Activated CD8-positive, alpha-beta T cell treated with anti-CD3 and anti-CD28 coated beads, Interleukin-2, amount 10 ng/mL, durations not matched to agents 7 days and 5 days (primary cell): ENCODE measurements at regions not wholly inside any gene's neighbourhood (a gene's known extent, or its start where the extent isn't known, plus 50 kb on each side); places are given as distances from the start of the nearest gene placed in this dataset.
"Not testable (repeated sequence)": the region's sequence is repeated elsewhere in the genome, so short reads cannot be mapped to it uniquely, and the experiment has no call there.

ENCODE experiments used
- ATAC-seq: fragments of 150-1000 bp; cut with Tn5 transposase; one replicate; pipeline ENCODE4 v1.10.0; 2021; ENCODE audit warnings: moderate library complexity
- CTCF ChIA-PET: fragments of 350-600 bp; sonication (Branson Sonifier 250); formaldehyde crosslinking; loops from one replicate; lab custom pipeline; 2021; ENCODE audit warnings: antibody characterized with exemption; lab: Charles Lee
- POLR2A ChIA-PET: fragments of 350-600 bp; sonication (Branson Sonifier 250); formaldehyde crosslinking; loops from one replicate; lab custom pipeline; 2021; ENCODE audit warnings: antibody characterized with exemption; lab: Charles Lee
- DNase-seq: peaks from one replicate; pipeline ENCODE4 v3.0.0-alpha.2; 2020
- H3K27ac Mint-ChIP-seq: one replicate; pipeline ENCODE4 v1.8.0; 2021; ENCODE audit warnings: mild to moderate bottlenecking, mixed read lengths
- H3K27me3 Mint-ChIP-seq: one replicate; pipeline ENCODE4 v1.8.0; 2021; ENCODE audit warnings: low read depth, mixed read lengths
- H3K36me3 Mint-ChIP-seq: one replicate; pipeline ENCODE4 v1.8.0; 2021; ENCODE audit warnings: low read depth, mixed read lengths
- H3K4me1 Mint-ChIP-seq: one replicate; pipeline ENCODE4 v1.8.0; 2021; ENCODE audit warnings: low read depth, mixed read lengths
- H3K4me3 Mint-ChIP-seq: one replicate; pipeline ENCODE4 v1.8.0; 2021; ENCODE audit warnings: mild to moderate bottlenecking, mixed read lengths
- H3K9me3 Mint-ChIP-seq: one replicate; pipeline ENCODE4 v1.8.0; 2022; ENCODE audit warnings: mixed read lengths; ENCODE audit not compliant: insufficient read depth

DNA sequence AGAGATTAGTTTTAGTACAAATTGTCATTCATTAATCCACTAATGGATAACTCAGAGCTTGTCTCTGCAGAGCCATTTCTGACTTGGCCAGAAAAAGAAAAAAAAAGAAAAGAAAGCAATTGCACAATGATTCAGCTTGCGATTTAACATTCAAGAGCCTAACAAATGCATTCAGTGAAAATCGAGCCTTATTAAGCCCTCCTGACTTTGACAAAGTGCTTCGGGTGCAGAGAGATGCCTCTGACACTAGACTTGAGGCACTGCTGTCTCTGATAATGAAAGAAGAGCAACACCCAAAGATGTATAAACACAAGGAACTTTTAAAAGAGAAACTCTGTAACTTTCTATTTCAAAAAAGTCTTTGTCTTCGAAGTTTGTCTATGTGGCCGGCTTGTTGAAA is 322.9 kb upstream of the FRG1 start:
- DNase-seq, ATAC-seq, POLR2A ChIA-PET, H3K9me3 Mint-ChIP-seq, H3K4me3 Mint-ChIP-seq, H3K36me3 Mint-ChIP-seq, H3K27me3 Mint-ChIP-seq, H3K4me1 Mint-ChIP-seq, H3K27ac Mint-ChIP-seq, CTCF ChIA-PET: not testable (repeated sequence)

DNA sequence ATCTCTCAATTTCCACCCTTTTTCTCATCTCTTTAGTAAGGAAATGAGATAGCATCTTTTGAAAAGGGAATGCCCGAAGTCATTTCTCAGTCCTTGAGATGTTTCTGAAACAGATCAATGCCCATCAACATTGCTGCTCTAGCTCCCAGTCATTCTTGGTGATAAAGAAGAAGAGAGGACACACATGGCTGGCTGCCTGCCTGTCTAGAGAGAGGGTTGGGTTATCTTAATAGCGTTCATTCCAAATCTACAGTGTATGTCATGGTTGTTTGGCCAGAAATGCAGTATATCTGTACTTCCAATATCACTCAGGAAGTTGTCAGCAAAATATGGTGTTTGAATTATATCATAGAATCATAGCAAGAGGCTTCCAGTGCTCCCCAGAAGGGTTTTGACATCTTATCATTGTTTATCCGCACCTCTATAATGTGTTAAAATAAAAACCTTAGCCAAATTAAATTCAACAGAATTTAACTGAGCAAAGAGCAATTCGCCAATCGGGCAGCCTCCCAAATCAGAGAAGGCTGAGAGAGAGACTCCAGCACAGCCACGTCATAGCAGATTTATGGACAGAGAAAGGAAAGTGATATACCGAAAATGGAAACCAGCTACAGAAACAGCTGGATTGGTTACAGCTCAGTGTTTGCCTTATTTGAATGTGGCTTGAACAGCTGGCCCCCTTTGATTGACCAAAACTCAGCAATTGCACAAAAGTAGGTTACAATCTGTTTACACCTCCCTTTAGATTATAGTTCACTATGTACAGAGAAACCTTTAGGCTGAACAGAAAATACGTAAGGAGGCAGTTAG is 321.0 kb upstream of the FRG1 start:
- H3K4me3 Mint-ChIP-seq, DNase-seq, H3K27ac Mint-ChIP-seq, H3K4me1 Mint-ChIP-seq, POLR2A ChIA-PET, CTCF ChIA-PET, H3K9me3 Mint-ChIP-seq, ATAC-seq, H3K36me3 Mint-ChIP-seq, H3K27me3 Mint-ChIP-seq: not testable (repeated sequence)

DNA sequence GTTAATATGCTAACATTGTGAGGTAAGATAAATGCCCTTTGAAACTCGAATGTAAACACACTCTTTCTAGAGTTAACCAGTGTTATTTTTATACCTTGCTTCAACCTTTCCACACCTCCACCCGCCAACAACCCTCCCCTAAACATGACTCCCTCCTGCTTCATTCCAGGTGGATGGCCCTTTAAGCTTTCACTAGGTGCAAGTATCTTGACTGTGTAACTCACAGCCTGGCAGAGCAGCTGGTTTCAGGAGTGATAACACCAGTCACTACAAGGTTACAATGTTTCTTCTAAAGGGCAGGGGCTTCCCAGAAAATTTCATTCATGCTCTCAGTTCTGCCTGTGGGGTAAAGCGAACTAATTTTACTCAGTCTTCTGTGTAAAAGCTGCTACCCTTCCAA is 318.1 kb upstream of the FRG1 start:
- POLR2A ChIA-PET, H3K27ac Mint-ChIP-seq, CTCF ChIA-PET, ATAC-seq, H3K4me3 Mint-ChIP-seq, DNase-seq, H3K27me3 Mint-ChIP-seq, H3K4me1 Mint-ChIP-seq, H3K9me3 Mint-ChIP-seq, H3K36me3 Mint-ChIP-seq: not testable (repeated sequence)

DNA sequence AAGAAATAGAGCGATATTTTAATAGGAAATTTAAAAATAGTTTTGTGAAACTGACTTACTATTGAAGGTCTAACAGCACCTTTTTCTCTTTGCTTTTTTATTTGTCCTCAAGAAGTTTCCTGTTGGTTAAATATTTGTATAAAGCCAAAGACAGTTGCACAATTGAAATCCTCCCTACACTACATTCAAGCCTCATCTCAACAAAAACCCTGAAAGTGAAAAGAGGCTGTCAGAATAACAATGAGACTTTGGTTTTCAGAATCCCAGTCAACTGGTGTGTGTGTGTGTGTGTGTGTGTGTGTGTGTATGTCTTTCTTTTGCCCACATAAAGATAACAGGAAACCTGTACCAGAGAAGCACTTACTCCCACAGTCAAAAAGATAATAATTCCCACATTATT is 313.6 kb upstream of the FRG1 start:
- POLR2A ChIA-PET, H3K4me3 Mint-ChIP-seq, H3K4me1 Mint-ChIP-seq, H3K27ac Mint-ChIP-seq, ATAC-seq, H3K27me3 Mint-ChIP-seq, H3K9me3 Mint-ChIP-seq, CTCF ChIA-PET, DNase-seq, H3K36me3 Mint-ChIP-seq: not testable (repeated sequence)

DNA sequence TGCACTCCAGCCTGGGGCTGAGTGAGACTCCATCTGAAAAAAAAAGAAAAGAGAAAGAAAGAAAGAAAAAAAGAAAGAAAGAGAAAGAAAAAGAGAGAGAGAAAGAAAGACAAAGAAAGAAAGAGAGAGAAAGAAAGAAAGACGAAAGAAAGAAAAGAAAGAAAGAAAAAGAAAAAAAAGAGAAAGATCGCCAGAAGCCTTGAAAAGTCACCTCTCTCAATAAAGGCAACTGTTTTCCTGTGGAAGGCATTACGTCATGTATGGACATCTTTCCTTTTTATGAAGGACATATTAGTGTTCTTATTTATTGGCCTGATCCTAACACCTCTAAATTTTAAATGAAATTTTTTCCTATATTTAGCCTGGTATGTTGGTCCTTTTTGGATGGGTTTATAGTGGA is 310.9 kb upstream of the FRG1 start:
- H3K36me3 Mint-ChIP-seq, H3K27ac Mint-ChIP-seq, CTCF ChIA-PET, H3K4me3 Mint-ChIP-seq, H3K9me3 Mint-ChIP-seq, H3K4me1 Mint-ChIP-seq, H3K27me3 Mint-ChIP-seq, ATAC-seq, DNase-seq, POLR2A ChIA-PET: not testable (repeated sequence)

DNA sequence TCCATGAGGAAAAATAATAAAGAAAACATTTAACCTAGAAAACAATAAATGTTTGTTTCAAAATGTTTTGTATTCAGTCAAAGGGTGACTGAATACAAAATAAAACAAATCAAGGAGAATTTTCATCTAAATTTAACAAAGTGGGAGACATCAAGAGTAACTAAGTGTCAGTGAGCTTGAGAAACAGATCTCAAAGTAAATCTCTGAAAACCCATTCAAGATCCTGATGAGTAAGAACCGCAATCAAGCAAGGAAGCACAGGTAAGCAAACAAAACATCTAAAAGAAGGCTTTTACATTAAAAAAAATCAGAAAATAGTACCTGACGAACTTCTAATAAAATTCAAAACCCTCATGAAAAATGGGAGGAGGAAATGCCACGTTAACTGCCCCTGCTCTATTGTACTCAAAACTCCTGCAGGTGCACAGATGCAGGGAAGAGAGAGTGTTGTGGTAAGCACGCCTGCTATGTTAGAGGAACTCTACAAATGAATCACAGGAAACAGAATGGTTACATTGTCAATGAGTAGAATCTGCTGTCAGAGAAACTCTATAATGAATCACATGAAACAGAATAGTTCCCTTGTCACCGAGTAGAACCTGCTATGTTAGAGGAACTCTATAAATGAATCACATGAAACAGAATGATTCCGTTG is 309.6 kb upstream of the FRG1 start:
- not testable (repeated sequence) for DNase-seq, H3K9me3 Mint-ChIP-seq

DNA sequence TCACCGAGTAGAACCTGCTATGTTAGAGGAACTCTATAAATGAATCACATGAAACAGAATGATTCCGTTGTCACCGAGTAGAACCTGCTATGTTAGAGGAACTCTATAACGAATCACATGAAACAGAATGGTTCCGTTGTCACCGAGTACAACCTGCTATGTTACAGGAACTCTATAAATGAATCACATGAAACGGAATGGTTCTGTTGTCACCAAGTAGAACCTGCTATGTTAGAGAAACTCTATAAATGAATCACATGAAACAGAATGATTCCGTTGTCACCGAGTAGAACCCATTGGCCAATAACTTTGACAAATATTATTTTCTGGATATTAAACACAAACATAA is 309.1 kb upstream of the FRG1 start:
- ATAC-seq, DNase-seq, H3K4me3 Mint-ChIP-seq, H3K36me3 Mint-ChIP-seq, H3K4me1 Mint-ChIP-seq, H3K27me3 Mint-ChIP-seq, H3K27ac Mint-ChIP-seq, CTCF ChIA-PET, POLR2A ChIA-PET, H3K9me3 Mint-ChIP-seq: not testable (repeated sequence)

More for the DNA sequence above, 309.6 kb upstream of the FRG1 start:
- H3K27ac Mint-ChIP-seq, H3K36me3 Mint-ChIP-seq, CTCF ChIA-PET, H3K27me3 Mint-ChIP-seq, H3K4me1 Mint-ChIP-seq, ATAC-seq, H3K4me3 Mint-ChIP-seq, POLR2A ChIA-PET: not testable (repeated sequence)

DNA sequence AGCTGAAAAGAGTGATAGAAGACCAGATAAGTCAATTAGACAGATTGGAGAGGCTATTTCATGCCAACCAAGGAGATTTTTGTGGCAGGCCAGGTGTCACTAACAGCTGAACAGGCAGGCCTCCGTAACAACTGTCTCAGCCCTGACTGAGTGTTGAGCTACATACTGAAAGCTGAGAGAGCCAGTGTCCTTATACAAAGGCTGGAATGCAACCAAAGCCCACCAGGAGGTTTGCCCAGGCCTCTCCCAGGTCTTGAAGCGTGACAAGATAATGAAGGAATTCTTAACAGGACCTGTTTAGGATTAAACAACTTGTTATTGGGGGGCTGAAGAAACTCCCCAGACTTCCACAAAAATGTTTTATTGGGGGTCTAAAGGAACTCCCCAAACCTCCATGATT is 290.2 kb upstream of the FRG1 start:
- H3K27me3 Mint-ChIP-seq, ATAC-seq, H3K27ac Mint-ChIP-seq, H3K4me1 Mint-ChIP-seq, H3K9me3 Mint-ChIP-seq, CTCF ChIA-PET, H3K36me3 Mint-ChIP-seq, POLR2A ChIA-PET, H3K4me3 Mint-ChIP-seq, DNase-seq: not testable (repeated sequence)

DNA sequence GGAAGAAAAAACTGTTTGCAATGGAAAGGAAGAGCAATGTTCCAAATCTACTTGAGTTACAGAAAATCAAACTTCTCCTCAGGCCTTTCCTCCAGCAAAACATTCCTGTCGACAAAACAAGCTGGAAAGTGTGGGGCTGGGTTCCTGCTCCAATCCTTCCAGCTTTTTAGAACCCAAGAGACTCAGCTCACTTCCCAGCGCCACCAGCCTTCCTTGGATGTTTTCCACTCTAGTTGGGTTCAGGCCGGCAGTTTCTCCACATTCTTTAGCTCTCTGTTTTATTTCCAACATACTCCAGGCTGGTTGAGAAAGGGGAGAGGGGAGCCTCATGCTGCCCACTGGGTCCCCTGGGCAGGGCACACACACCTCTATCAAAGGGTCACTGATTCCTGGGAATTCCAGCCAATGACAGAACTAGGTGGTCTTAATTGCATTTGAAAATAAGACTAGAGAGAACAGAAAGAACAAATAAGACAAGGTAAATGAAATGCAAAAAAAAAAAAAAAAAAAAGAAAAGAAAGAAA is 287.5 kb upstream of the FRG1 start:
- H3K9me3 Mint-ChIP-seq, H3K36me3 Mint-ChIP-seq, ATAC-seq, H3K27me3 Mint-ChIP-seq, CTCF ChIA-PET, H3K4me1 Mint-ChIP-seq, H3K4me3 Mint-ChIP-seq, POLR2A ChIA-PET, DNase-seq, H3K27ac Mint-ChIP-seq: not testable (repeated sequence)

DNA sequence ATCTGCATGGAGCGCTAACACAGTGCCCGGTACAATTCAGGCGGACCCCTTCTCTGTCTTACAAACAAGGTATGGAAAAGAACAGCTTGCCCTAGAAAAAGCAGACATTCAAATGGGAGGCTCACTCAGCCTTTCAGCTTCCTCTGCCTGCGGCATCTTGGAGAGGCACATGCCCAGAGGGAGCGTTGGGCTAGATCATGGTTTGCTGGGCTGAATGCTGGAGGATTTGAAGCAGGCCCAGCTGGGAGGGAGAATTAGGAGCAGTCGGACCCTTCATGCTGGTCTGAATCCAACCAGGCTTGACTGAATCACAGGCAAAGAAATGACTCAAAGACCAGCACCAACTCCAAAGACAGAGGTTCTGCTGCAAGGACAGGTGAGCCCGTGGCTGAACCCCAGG is 286.7 kb upstream of the FRG1 start:
- H3K4me1 Mint-ChIP-seq, CTCF ChIA-PET, ATAC-seq, H3K9me3 Mint-ChIP-seq, POLR2A ChIA-PET, H3K36me3 Mint-ChIP-seq, DNase-seq, H3K27ac Mint-ChIP-seq, H3K27me3 Mint-ChIP-seq, H3K4me3 Mint-ChIP-seq: not testable (repeated sequence)

DNA sequence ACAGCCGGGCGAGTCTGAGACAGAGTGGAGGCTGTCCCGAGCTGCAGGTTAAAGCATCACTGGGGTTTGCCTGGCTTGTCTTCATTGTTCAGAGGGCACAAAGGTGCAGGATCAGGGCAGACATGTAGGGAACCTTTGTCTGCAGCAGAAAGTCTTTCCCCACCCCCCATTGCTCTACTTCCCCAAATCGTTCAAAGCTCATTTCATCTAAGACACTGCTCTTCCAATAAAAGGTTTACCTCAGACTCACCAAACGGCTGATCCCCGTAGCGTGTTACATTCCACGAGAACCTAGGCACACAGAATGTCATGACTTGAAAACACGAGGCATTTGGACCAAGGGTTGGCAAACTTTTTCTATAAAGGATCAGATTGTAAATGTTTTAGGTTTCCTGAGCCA is 286.3 kb upstream of the FRG1 start:
- H3K27me3 Mint-ChIP-seq, POLR2A ChIA-PET, H3K27ac Mint-ChIP-seq, CTCF ChIA-PET, DNase-seq, H3K36me3 Mint-ChIP-seq, ATAC-seq, H3K4me3 Mint-ChIP-seq, H3K9me3 Mint-ChIP-seq, H3K4me1 Mint-ChIP-seq: not testable (repeated sequence)

DNA sequence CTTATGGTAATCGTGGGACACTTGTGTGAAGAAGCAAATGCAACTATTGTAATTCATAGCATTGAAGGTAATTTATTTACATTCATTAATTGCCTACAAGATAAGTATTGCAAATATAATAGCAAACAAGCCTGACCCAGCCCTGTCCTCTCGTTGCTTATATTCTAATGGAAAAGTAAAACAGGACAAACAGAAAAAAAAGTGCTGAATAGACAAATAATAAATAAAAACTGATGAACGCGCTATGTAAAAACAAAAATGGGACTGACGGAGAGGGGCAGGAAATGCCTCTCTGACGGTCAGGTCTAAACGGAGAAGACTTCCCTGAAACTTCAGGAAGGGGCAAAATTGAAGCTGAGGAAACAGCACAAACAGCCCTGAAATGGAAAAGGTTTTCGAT is 284.9 kb upstream of the FRG1 start:
- H3K9me3 Mint-ChIP-seq, H3K4me3 Mint-ChIP-seq, POLR2A ChIA-PET, H3K4me1 Mint-ChIP-seq, DNase-seq, CTCF ChIA-PET, H3K27me3 Mint-ChIP-seq, H3K27ac Mint-ChIP-seq, H3K36me3 Mint-ChIP-seq, ATAC-seq: not testable (repeated sequence)
